HFFc6 (cell line): ENCODE measurements at regions not wholly inside any gene's neighbourhood (a gene's known extent, or its start where the extent isn't known, plus 50 kb on each side); places are given as distances from the start of the nearest gene placed in this dataset.

Experiments used
- DNase-seq: peaks from one replicate; pipeline ENCODE4 v3.0.0-alpha.2; 2018
- H3K27ac Mint-ChIP-seq: 2 replicates; pipeline ENCODE4 v1.8.0; 2020; ENCODE audit warnings: mild to moderate bottlenecking, mixed read lengths
- H3K27me3 Mint-ChIP-seq: 2 replicates; pipeline ENCODE4 v1.8.0; 2021; ENCODE audit warnings: mild to moderate bottlenecking, moderate library complexity, mixed read lengths; ENCODE audit not compliant: insufficient read depth
- H3K36me3 Mint-ChIP-seq: 2 replicates; pipeline ENCODE4 v1.8.0; 2021; ENCODE audit warnings: low read depth, mixed read lengths
- H3K4me1 Mint-ChIP-seq: 2 replicates; pipeline ENCODE4 v1.8.0; 2020; ENCODE audit warnings: low read depth, mixed read lengths
- H3K4me3 Mint-ChIP-seq: 2 replicates; pipeline ENCODE4 v1.8.0; 2020; ENCODE audit warnings: mild to moderate bottlenecking, moderate library complexity, mixed read lengths
- H3K9me3 Mint-ChIP-seq: 2 replicates; pipeline ENCODE4 v1.8.0; 2020; ENCODE audit warnings: mild to moderate bottlenecking, mixed read lengths
- TF ChIP-seq, protein P1 (sequence below): fragments of 200-600 bp; sonication (generic); IDR thresholded peaks from 2 replicates; pipeline ENCODE4 v1.5.0; 2021; ENCODE audit warnings: antibody characterized with exemption, mild to moderate bottlenecking

DNA sequence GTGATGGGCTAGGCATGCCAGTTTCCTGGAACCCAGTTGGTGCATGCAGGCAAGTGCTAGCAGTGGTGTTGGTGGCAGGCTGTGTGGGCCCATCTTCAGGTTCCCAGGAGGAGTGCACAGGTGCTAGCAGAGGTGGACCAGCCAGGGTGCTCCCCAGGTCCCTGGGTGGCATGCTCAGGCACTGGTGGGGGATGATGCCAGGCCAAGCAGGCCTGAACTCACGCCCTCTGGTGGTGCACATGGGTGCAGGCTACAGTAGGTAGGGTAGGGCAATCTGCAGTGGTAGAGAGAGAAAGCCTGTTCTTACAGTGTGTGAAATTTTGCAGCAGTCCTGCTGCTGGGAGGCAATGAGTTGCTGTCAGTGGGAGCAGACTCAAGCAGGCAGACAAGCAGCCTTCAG lies 1651.8 kb downstream of the DPP10 start:
- Mint-ChIP-seq H3K36me3 (no peaks in the 10 kb centered on the region), H3K27ac (no peak overlapping the region), H3K27me3 (no peaks in the 10 kb centered on the region), H3K9me3 (peaks cover 48% of the 10 kb centered on the region), H3K4me1 (no peaks in the 10 kb centered on the region), H3K4me3 (no peak overlapping the region)
- TF ChIP-seq, protein P1, sequence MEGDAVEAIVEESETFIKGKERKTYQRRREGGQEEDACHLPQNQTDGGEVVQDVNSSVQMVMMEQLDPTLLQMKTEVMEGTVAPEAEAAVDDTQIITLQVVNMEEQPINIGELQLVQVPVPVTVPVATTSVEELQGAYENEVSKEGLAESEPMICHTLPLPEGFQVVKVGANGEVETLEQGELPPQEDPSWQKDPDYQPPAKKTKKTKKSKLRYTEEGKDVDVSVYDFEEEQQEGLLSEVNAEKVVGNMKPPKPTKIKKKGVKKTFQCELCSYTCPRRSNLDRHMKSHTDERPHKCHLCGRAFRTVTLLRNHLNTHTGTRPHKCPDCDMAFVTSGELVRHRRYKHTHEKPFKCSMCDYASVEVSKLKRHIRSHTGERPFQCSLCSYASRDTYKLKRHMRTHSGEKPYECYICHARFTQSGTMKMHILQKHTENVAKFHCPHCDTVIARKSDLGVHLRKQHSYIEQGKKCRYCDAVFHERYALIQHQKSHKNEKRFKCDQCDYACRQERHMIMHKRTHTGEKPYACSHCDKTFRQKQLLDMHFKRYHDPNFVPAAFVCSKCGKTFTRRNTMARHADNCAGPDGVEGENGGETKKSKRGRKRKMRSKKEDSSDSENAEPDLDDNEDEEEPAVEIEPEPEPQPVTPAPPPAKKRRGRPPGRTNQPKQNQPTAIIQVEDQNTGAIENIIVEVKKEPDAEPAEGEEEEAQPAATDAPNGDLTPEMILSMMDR = no peak
- DNase-seq = no peak

DNA sequence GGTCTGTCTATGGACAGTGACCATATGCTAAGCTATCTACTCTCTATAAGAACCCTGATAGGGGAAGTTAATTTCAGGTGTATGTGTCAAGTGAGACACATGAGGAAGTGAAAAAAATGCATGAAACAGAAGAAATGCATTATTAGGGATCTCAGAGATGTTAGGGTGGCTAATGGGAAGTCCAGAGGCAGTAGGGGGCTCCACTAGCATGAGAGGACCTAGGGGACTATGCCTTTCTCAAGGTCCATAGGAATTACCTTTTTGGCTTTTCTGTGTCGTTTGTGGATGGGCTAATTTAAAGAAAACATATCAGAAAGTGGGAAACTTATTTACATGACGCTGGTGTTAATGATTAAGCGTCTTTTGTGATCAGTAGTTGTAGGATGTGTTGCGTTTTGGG lies 1653.2 kb downstream of the DPP10 start:
- DNase-seq = no peak
- Mint-ChIP-seq H3K9me3 (peaks cover 40% of the 10 kb centered on the region), H3K4me3 (no peak overlapping the region), H3K27me3 (no peaks in the 10 kb centered on the region), H3K27ac (no peak overlapping the region), H3K4me1 (no peaks in the 10 kb centered on the region), H3K36me3 (no peaks in the 10 kb centered on the region)
- TF ChIP-seq, protein P1 = no peak

- Mint-ChIP-seq H3K4me1 (no peaks in the 10 kb centered on the region), H3K9me3 (peaks cover 32% of the 10 kb centered on the region), H3K27ac (no peak overlapping the region), H3K36me3 (no peaks in the 10 kb centered on the region), H3K4me3 (no peak overlapping the region), H3K27me3 (no peaks in the 10 kb centered on the region)
- TF ChIP-seq, protein P1 = no peak
- no peak for DNase-seq
Observed at GRCh38 chr2:116098049-116098448, 1655.6 kb downstream of the DPP10 start.

- DNase-seq = no peak
- H3K4me1 Mint-ChIP-seq = no peaks in the 10 kb centered on the region
- no peak overlapping the region for H3K27ac Mint-ChIP-seq
- no peaks in the 10 kb centered on the region for H3K27me3 Mint-ChIP-seq
- no peak overlapping the region for H3K4me3 Mint-ChIP-seq
- TF ChIP-seq, protein P1 = no peak
- H3K9me3 Mint-ChIP-seq = peaks cover 41% of the 10 kb centered on the region
- no peaks in the 10 kb centered on the region for H3K36me3 Mint-ChIP-seq
Observed at GRCh38 chr2:116109471-116109870, 1667.0 kb downstream of the DPP10 start.

GRCh38 chr2:116117845-116118244 lies 1675.4 kb downstream of the DPP10 start:
- DNase-seq = no peak
- H3K36me3 Mint-ChIP-seq = no peaks in the 10 kb centered on the region
- H3K4me1 Mint-ChIP-seq = no peaks in the 10 kb centered on the region
- H3K27ac Mint-ChIP-seq = no peak overlapping the region
- TF ChIP-seq, protein P1 = no peak
- H3K9me3 Mint-ChIP-seq = peaks cover 26% of the 10 kb centered on the region
- no peak overlapping the region for H3K4me3 Mint-ChIP-seq
- no peaks in the 10 kb centered on the region for H3K27me3 Mint-ChIP-seq

GRCh38 chr2:116132833-116133232 lies 1681.7 kb upstream of the DDX18 start:
- Mint-ChIP-seq H3K36me3 (no peaks in the 10 kb centered on the region), H3K9me3 (peaks cover 19% of the 10 kb centered on the region), H3K27me3 (no peaks in the 10 kb centered on the region), H3K4me3 (no peak overlapping the region), H3K27ac (no peak overlapping the region), H3K4me1 (no peaks in the 10 kb centered on the region)
- TF ChIP-seq, protein P1 = no peak
- no peak for DNase-seq
